Fibroblast of mammary gland (primary cell): ENCODE measurements at regions not wholly inside any gene's neighbourhood (a gene's known extent, or its start where the extent isn't known, plus 50 kb on each side); places are given as distances from the start of the nearest gene placed in this dataset.

ENCODE experiments used
- DNase-seq: peaks from one replicate; pipeline ENCODE4 v3.0.0-alpha.2; 2010; ENCODE audit warnings: low read depth
- H3K4me3 ChIP-seq: 2 replicates; pipeline ENCODE4 v1.5.1; 2011; ENCODE audit warnings: low read depth, mild to moderate bottlenecking, low read length, moderate library complexity; ENCODE audit not compliant: control insufficient read depth
- CTCF ChIP-seq: conservative IDR thresholded peaks from 2 replicates; pipeline ENCODE4 v1.5.1; 2011; ENCODE audit warnings: low read depth, low read length, inconsistent platforms; ENCODE audit not compliant: control insufficient read depth, insufficient read depth

DNA sequence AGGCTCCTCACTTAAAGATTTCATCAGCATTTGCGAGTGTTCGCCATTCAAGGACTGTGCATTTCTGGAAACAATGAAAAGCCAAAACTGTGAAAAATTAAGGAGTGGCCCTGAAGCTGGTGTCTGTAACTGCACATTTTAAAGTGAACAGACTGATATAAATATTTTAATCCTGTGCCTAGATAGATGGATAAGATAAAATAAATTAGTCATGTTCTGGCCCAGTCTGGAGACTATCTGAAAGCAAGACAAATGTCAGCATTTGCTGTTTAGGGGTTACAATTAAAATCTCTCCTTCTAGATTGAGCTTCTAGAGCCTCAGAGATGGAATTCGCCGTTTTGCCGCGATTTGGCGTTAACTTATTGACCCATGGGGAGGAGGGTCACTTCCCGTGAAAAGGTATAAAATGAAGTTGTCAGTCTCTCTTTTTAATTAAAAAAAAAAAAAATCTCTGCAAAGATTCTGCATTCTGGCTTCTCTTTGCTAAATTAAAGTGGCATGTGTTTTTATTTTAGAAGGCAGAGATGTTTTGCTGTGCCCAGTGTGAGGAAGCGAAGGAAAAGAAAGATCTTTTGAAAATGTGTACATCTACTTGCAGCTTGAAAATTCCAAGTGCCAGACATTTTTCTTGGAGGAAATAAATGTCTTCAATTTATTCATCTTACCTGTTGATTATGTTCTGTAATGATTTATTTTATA, 79.7 kb upstream of the WNT7B start:
- TF ChIP-seq CTCF = no peak
- peak overlapping the region; percentile 59 for H3K4me3 ChIP-seq
- DNase-seq = peak; percentile 47

DNA sequence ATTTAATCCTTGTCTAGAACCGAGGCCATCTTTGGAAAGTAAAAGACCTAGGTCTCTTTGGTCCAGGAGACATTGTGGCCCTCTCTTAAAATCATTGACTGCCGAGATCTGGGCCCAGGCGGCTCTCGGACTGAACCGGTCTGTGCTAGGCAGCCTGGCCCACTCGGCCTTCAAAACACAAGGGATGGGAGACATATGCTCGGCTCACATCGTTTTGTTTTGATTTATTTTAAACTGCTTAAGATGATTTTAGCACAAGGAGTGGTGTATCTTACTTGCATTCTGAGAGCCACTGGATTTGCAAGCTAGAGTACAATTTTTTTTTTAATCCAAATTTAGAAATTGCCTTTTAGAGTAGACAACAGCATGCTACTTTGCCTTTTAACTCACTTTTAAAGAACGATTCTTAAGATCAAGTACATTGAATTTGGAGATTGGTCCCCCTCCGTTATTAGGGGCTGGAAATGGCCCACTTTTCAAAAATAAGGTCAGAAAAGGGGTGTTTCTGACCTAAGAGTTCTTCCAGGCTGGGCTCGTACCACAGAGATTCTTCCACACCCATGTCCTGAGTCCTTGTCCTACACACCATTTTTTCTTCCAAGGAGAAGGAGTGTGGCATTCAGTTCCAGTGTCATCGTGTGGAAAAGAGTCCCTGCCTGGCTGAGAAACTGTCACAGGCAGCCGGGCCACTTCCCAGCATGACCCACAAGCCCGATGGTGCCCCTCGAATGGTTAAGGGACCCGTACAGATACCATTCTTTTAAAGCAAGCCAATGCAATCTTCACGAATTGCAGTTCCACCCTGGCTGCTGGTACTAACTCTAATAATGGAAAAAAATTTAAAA, 80.5 kb upstream of the WNT7B start:
- peak; percentile 57 for DNase-seq
- no peak for TF ChIP-seq CTCF
- H3K4me3 ChIP-seq = peak overlapping the region; percentile 59

DNA sequence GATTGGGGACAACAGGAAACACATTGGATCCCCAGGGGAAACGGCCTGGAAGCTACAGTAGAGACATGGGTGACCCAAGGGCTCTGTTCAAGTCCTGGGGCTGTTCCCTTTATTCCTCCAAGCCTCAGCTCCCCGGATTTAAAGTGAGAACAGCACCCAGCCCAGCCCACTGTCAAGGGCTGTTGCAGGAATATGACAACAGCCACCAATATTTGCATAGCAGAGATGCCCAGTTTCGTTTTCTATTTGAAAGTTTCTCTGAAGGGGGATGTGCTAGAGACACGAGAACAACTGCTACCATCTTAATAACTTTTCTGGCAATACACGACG, 81.1 kb upstream of the WNT7B start:
- no peak for TF ChIP-seq CTCF
- DNase-seq = peak; percentile 83
- H3K4me3 ChIP-seq = peak overlapping the region; percentile 59

DNA sequence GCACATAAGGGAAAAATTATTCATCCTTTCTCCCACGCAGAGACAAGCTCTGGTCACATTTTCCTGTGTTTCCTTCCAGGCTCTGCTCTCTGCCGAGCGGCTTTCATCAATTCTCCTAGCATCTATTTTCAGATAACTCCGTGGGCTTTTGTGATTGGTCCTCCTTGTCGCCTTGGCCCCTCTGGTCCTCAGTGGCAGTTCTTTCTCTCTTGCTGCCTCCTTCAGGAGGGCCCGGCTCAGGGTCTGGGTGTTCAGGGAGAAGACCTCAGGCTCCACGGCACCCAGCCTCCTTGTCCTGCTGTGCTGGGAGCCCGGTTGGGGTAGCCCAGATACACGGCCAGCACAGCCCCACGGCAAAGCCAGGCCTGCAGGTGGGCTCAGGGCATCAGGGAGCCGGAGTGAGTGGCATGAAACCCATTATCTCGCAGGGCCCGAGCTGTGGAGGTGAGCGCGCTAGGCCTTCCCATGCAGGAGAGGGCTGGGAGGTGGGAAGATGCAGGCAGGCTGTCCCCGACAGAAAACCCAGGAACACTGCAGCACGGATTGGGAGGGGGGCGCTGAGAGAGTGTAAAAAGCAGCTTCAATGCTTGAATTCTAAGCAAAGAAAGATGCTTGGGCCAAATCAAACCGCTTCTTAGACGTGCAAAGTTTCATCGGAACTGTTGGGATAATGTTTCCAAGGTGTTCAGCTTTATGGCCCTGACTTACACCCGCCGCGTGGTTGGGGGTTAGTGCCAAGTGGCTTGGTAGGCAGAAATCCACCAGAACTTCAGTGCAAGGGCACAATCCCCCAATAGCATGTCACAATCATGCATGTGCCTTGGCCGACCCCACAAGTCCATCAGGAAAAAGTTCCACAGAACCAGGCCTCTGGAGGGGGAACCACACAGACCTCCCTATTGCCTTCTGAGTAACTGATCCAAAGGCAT, 81.9 kb upstream of the WNT7B start:
- DNase-seq = peak; percentile 56
- peak overlapping the region; percentile 59 for H3K4me3 ChIP-seq
- no peak for TF ChIP-seq CTCF

DNA sequence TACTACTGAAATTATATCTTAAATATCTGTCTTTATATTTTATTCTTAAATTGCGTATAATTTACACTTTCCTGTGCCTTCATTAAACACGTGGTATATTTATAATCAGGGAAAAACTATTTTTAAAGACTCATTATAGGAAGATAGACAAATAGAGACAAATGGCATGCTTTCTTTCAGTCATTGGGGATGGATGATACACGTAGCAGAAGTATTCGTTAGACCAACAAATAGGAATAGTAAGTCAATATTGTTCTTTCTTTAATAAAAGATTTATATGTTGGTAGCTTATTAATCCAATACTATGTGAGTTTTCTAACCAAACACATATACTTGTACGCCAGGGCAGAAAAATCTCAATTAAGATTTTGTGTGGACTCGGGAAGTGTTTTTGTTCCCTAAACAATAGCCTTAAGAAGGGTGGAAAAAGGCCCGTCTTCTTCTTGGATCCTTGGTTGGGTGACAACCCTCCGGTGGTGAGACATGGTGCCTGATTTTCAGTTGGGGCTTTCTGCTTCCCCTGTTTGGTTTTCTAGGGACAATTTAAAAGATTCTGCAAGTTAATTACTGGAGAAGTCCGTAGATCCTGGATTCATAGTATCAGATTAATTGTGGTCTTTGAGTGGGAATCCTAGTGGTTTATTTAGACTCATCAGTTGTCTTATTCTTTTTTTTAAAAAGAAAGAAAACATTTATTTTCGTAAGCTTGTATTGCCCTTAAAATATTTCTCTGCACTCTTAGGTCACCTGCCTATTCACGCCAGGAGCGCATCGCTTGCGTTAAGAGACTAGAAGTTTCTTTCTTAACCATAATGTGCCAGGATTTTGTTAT, 83.5 kb upstream of the WNT7B start:
- no peak overlapping the region for H3K4me3 ChIP-seq
- no peak for TF ChIP-seq CTCF

DNA sequence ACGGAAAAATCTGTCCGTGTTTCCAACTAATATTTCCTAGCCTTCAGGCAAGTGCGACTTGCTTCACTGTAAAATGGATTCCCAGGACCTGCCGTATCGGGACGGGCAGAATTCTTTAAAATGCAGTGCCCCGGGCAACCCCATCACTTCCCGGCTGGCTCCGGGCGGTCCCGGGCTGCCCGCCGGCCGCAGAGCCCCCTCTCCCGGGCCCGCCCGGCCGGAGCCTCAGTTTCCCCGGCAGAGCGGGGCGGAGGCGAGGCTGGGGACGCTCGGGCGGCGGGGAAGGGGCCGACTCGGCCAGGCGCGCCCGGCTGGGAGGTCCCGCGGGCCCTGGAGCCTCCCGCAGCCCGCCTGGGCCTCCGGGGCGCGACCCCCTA, 84.2 kb upstream of the WNT7B start:
- H3K4me3 ChIP-seq = no peak overlapping the region
- TF ChIP-seq CTCF = no peak
- DNase-seq = no peak

More for the DNA sequence above, 83.5 kb upstream of the WNT7B start:
- DNase-seq = peak; percentile 51
